NCI-H2196 treated with DMSO at 0.1 percent for 48 hours (cell line): ENCODE measurements at regions not wholly inside any gene's neighbourhood (a gene's known extent, or its start where the extent isn't known, plus 50 kb on each side); places are given as distances from the start of the nearest gene placed in this dataset.

Source experiments
- DNase-seq: peaks from one replicate; lab custom pipeline; 2025; ENCODE audit not compliant: unreplicated experiment; lab: John Stamatoyannopoulos, UW

GRCh38 chr5:124647352-124647751 lies 99.1 kb downstream of the ZNF608 start:
- DNase-seq = no peak

- no peak for DNase-seq
Observed at GRCh38 chr5:124645396-124645795, 101.0 kb downstream of the ZNF608 start.

DNA sequence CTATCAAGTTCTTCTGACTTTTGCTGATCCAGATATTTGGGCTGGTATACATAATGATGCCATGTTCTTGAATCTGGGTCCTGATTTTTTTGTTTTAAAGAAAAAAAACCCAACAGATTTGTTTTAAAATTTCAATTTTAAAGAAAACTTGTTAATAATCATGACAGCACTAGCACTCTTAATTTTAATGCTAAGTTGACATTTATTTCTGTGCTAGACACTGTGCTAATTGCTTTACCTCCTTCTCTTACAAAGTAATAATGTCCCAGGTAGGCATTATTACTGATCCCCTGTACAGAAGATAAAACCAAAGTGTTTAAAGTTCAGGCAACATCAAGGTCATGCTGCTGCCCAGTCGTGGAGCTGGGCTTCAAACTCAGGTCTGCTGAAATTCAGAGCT lies 101.9 kb downstream of the ZNF608 start:
- DNase-seq = no peak

- no peak for DNase-seq
Observed at GRCh38 chr5:124644138-124644537, 102.3 kb downstream of the ZNF608 start.

DNA sequence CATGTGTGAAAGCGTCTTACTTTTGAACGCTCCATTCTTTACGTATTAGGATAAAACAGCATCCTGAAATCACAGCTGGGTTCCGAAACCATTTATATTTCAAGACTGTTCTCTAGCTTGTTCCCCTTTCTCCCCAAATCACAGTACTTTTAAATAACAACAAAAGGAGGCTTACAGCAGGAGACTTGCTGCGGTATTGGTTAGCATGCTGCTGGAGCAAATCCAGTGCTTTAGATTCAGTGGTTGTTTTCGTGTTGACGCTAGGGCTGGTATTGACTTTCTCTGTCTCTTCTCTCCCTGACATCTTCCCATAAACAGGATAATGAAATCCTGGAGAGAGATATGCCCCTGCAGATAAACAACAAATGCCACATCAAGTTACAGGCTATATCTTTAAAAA lies 103.1 kb downstream of the ZNF608 start:
- DNase-seq = no peak

DNA sequence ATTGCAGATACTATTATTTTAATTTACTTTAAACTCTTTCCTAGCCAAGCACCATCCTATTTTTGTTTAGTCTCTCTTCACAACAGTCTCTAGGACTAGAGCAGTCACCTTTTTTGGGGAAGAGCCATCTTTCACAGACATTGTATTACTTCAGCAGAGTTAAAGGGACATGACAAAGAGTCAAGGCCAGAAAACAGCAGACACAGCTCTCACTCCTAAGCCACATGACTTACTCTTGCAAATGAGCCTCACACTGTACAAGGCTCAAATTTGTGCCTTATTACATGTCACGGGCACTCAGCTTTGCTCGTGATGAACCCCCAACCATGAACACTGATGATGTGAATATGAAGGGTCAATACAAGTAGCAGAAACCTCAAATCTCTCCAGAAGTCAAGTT lies 104.3 kb downstream of the ZNF608 start:
- DNase-seq = no peak

DNA sequence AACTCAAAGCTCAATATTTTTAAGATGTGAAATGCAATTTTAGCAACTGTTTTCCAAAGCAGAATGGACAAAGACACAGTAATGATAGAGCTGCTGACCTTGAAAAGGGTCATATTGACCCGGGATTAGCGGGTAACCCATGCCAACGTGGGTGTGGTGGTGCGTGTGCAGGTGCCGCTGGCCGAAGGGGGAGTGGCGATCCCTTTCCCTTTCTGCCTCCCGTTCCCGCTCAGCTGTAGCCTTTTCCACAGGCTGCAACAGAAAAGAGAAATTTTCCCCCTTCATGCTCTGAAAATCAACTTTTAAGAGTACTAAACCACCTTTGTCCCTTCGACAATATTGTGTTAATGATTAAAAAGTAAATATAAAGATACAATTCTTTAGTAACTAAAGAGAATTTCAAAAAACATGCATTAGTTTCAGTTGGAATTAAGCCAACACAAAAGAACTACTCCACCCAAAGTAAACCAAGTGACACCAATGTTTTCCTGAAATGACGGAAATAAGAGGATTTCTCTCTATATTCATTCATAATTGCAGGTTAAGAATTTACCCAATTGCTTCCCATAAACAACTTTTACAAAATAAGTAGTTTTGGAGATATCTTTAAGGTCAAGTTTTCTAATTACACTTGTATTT lies 105.2 kb downstream of the ZNF608 start:
- no peak for DNase-seq

- DNase-seq = no peak
Observed at GRCh38 chr5:124639095-124639665, 107.3 kb downstream of the ZNF608 start.

GRCh38 chr5:124637011-124637410 lies 109.4 kb downstream of the ZNF608 start:
- DNase-seq = no peak

- no peak for DNase-seq
Observed at GRCh38 chr5:124634741-124635323, 111.6 kb downstream of the ZNF608 start.

GRCh38 chr5:124634228-124634739 lies 112.2 kb downstream of the ZNF608 start:
- DNase-seq = no peak

DNA sequence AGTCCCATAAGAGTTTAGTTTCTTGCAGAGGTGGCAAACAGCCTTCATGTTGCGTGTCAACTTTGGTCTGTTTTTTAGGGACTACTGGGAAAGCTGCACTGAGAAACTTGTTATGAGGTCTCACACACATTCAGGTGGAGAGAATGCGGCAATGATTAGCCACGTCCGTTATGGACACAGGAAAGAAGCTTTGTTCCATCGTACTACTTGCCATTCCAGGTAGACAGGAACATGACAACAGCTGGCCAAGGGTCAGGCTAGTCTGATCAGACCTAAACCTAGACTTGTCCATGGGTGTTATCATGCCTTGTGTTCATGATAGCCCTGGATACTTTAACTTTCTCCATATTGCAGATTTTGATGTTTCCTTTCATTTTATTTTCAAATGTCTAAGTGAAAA lies 113.2 kb downstream of the ZNF608 start:
- no peak for DNase-seq

DNA sequence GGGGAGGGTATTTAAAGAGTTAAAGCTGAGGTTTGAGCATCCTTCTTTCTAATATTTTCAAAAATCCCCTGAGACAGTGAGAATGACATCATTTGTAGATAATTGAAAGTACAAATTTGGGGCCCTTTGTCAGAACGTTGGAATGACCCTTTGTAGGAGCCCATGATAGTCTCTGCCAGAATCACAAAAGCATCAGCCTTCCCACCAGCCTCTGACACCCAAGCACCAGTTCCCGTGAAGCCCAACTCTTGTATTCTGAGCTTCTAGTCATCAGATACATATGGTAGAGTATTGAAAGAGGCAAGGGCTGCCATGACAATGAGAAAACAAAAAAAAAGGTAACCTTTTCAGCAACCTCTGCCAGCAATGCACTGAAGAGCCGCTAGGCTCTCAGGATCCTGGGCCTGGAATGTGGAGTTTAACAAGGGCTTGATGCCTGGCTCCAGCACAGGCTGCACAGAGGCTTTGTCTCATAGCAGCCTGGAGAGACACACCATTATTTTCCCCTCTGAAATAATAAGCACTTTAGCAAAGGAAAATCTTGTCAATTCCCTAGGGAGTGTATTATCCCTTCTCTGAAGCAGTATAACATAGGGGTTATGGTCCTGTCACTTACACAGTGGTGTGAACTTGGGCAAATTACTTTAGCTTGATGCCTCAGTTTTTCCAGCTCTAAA lies 114.4 kb downstream of the ZNF608 start:
- no peak for DNase-seq

GRCh38 chr5:124630767-124631704 lies 115.4 kb downstream of the ZNF608 start:
- DNase-seq = no peak

DNA sequence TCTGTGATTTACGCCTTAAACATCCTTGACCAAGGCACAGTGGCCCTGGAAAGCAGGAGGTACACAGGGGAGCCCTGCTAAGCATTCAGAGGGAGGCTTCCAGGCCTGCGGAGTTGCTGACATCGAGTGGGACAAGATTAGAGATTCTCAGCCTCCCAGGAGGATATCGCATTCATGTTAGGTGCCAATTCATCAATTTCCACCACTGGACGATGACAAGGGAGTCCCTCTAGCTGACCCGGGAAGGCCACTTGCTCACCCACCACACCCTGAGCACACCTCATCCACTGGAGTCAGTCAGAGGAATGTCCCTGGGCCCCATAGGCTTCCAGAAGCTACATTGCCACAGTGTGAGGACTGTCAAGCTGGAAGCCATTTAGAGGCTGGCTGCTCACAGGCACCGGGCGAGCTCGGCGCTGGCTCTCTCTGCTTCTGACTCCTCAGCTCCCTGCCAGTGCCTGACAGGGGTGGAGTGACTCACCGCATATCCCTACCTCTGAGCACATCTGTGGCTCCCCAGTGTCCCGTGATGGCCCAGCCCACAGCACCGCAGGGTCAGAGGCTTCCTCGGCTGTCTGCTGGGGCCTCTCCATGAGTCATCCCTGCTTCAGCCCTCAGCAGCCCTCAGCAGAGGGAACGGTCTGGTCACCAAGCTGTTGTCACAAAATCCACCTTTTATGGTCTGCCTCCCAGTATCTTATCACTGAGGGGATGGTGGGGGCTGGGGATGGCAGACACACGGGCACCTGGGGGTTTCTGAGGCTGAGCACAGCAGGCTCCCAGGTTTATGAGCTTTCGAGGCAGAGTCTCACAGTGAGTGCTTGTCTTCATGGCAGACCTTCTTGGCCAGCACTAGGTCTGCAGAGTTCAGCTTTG lies 117.5 kb downstream of the ZNF608 start:
- peak; percentile 60 for DNase-seq

GRCh38 chr5:124627815-124628595 lies 118.4 kb downstream of the ZNF608 start:
- DNase-seq = no peak

GRCh38 chr5:124626053-124626452 lies 120.4 kb downstream of the ZNF608 start:
- DNase-seq = no peak

- DNase-seq = no peak
Observed at GRCh38 chr5:124623265-124623664, 123.2 kb downstream of the ZNF608 start.

- no peak for DNase-seq
Observed at GRCh38 chr5:124622851-124623250, 123.6 kb downstream of the ZNF608 start.
